ENCODE measurements at regions not wholly inside any gene's neighbourhood (a gene's known extent, or its start where the extent isn't known, plus 50 kb on each side); places are given as distances from the start of the nearest gene placed in this dataset.
A peak's percentile ranks its signal among the peaks of the same experiment; 100 is the strongest.
"Not testable (repeated sequence)": the region's sequence is repeated elsewhere in the genome, so short reads cannot be mapped to it uniquely, and the experiment has no call there.

DNA sequence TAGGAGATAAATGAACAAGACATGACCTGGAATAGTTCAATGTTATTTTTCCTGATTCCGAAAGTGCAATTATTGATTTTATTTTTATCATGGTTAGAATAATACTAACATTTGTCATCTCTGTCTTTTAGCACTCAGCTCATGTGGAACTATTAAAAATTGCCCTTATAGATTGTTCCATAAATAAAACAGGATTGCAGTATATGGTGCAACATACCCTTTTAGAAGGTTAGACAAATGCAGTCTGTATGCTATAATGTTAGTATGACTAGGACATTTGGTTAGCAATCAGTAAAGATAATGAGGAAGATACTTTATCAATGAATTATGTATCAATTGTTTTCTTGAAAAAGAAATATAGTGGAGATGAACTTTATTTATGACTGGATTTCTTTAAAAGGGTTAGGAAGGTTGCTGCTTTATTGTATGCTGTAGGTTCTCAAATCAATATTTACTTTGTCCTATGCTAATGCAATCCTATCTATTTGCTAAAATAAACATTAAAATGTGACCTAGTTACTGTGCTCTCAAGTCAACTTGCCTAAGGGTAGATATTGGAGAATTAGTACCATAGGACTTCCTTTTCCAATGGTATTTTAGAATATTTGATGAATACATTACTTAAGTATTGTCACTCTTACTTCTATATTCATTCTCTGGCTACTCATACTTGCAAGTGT is 348.9 kb upstream of the ISL1 start:
- DNase-seq: peak in 1 of 3 experiments; percentile 42

DNA sequence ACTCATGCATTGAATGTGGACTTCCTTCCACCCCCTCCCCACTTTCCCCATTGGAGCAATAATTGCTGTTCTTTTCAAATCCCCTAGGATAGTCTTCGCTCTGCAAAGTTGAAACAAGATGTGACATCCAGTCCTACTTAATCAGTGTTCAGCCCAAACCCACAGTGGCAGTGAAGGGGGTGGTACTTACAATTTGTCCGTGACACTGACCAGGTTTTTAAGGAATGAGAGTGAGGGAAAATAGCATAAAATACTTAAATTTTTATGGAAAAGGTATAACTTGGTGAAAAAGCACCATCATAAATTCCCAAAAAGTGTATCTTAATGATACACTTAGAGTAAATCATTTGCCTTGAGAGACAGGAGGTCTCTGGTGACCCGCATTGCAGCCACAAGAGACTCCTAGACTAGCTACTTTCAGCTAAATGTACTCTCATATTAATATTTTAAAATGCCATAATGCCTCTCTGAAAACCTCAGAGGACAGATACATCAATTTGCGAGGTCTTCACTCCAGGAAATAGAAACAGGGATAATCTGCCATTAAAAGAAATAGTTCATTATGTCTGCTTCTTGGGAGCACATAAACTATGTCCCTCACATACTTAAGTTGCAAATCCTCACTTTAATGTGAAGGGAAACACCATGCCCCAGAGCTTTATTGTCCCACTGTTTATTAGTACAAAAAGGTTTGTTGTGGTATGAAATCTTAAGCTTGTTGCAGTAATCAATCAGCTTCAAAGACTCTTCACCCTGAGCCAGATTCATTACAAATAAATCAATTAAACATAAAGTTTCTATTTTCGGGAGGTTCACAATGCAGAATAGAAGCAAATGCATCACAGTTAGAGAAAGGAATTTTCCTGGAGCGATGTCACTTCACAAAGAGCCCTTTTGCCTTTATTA is 343.6 kb upstream of the ISL1 start:
- DNase-seq: peak in 2 of 3 experiments; percentile 1 to 24

DNA sequence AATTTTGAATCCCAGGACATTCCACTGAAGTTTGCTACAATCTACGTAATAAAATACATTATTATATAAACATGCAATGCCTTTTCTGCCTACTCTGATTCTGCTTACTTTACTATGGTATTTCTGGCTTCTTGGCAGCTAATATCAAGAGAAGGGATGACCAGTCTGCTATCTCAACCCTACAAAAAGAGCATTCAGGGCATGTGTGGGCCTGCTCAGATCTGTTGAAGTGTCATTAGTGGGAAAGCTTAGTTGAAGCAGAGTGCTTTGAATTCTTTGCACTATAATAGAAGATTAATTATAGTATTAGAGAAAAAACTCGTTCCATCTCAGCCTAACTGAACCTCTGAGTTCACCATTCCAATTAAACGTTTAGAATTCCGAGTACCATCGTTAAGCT is 339.5 kb upstream of the ISL1 start:
- DNase-seq: peak; percentile 8 to 76 (median 23)

DNA sequence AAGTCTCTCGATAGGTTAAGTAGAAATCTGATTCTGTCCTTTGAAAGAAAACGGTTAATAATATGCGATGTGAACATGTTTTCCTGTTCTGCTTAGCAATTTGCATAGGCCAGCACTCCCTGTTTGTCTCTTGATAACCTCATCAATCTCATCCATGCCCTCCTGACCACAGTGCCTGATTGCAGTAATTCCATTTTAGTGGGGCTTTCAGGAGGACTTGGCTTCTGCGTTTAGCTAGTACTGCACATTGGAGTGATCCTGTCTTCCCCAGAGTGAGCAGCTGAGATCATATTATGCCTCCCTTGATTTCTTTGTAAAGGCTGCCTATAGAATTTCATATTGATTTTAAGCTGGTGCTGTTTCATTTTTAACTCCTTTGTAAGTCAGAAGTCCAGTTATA is 335.9 kb upstream of the ISL1 start:
- peak in 1 of 3 experiments; percentile 10 for DNase-seq

DNA sequence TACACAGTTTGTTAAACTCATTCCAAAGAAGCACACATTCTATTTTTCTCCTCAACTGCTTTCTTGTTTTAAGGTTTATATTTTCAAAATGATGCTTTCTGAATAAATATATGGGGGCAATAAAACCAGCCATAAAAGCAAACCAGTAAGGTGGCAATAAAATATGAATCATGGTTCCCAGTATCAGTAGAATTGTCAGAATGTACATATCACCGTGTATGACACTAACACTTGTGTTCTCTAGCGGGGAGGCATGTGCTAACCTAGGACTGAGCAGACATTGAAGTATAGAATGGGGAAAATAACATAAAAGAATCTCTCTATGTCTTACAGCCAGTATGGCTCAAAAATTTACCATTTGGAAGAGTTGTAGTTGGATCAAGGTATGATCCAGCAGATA is 329.9 kb upstream of the ISL1 start:
- DNase-seq: no peak

DNA sequence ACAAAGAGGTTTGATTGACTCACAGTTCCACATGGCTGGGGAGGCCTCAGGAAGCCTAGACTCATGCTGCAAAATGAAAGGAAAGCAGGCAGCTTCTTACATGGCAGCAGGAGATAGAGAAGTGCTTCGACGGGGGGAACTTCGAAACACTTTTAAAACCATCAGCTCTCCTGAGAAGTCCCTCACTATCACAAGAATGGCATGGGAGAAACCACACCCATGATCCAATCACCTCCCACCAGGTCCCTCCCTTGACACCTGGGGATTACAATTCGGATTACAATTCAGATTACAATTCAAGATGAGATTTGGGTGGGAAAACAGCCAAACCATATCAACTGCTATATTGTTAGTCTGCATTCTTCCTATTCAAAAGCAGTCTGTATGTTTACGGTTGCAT is 322.3 kb upstream of the ISL1 start:
- peak in 1 of 3 experiments; percentile 52 for DNase-seq

DNA sequence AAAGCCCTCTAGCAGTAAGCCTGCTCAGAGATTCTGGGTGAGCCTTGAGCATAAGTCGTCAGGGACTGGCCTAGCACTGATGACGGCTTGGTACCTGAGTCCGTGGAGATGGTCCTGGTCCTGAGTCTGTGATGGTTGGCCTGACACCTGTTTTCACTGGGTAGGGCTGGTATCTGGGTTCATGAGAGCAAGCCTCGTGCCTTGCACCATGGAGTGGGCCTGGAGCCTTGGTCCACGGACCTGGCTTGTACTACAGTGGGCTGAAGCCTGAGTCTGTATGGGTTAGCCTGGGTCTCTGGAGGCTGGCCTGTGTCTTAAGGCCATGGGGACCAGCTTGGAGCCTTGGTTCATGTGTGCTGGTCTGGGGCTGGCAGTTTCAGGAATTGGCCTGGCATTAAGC is 310.3 kb upstream of the ISL1 start:
- no peak for DNase-seq

DNA sequence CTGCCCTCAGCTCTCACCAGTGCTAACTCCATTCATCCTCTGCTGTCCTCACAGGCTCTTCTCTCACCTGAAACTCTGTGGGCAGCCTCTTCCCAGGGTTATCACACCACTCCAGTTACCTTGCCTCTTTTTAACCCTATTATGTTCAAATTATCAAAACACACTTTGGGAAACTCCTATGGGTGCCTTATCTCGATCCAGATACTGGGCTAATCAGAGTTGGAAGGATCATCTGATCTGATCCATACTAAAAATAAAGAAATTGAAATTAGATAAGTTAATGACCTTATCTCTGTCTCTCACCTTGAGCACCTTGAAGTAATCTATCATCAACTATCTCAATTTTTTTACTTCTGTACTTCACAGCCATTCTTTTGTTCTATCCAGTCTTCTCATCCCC is 300.5 kb upstream of the ISL1 start:
- DNase-seq: no peak

DNA sequence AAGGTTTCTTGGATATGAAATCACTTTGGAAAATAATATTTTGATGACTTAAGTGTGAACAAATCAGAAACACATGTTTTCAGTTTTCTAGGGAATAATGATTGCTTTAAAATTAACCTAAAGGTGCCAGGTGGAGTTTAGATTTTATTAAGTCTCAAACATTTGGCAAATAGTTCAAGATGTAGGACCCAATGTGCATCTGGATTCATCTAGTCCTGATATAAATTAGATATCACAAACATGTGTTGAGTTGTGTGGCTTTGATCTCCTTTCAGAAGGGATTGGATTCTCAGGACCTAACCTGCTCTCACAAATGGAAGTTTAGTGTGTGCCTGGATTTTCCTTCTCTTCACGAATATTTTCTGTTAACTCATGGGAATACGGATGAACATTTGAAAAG is 291.4 kb upstream of the ISL1 start:
- no peak for DNase-seq

DNA sequence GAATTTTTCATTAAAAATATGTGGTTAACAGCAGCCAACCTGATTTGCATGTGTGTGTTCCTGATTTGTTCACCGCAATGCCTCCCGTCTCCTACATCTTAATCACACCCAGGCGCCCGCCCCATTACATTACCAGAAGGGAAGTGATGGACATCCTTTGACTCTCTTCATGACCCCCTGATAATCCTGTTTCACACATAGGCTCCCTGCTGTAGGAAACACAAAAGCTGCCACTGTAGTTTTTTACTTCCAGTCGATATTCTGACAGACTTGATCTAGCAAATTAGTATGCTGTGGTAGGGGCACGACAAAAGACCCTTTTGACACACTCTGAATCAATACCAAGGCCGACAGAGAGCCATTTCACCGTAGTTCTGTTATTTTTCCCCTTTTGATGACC is 287.8 kb upstream of the ISL1 start:
- DNase-seq: no peak

DNA sequence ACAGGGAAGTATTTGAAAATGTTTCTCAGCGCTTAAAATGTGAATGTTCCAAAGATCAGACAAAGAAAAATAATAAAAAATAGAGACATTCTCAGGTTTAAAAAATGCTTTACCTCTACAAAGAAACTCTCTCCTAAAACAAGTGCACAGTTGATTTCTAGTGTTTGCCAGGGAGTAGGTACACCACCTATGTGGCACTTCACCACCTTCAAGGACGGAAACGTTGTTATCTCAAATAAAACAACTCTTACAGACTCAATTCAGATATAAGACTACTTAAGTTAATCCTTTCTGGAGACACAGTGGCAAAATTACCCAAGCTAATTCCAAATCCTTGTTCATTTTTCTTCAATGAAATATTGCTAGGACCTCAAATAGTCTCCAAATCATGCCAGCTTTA is 286.4 kb upstream of the ISL1 start:
- DNase-seq: no peak

DNA sequence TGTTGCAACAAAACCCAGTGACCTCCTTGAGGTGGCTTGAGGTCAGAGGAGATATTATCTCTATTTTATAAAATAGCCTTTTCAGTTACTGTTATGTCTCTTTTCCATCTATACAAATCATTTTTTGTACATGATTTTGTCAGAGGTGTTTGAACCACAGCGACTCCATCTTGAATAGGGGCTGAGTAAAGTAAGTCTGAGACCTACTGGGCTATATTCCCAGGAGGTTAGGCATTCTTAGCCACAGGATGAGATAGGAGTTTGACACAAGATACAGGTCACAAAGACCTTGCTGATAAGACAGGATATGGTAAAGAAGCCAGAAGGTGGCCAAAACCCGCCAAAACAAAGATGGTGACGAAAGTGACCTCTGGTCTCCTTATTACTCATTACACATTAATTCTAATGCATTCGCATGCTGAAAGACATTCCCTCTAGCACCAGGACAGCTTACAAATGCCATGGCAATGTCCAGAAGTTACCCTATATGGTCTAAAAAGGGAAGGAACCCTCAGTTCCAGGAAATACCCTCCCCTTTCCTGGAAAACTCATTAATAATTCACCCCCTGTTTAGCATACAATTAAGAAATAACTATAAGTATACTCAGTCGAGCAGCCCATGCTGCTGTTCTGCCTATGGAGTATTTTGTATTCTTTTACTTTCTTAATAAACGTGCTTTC is 283.9 kb upstream of the ISL1 start:
- no peak for DNase-seq

DNA sequence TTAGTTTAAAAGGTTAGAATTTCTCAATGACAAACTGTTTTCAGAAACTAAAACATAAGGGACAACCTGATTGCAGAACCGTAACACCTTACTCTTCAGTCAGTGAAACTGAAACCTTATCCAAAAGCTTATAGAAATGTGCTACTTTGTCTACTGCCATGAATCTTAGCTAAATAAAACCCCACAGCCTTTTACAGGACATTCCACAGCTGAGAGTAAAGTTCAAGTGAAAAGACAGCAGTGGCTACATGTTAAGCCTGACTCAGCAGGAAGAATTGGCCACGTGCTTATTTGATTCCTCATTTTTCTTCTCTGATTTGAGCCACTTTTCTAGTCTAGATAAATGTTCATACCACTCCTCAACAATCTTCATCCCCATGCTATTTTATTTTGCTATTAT is 278.7 kb upstream of the ISL1 start:
- DNase-seq: no peak

DNA sequence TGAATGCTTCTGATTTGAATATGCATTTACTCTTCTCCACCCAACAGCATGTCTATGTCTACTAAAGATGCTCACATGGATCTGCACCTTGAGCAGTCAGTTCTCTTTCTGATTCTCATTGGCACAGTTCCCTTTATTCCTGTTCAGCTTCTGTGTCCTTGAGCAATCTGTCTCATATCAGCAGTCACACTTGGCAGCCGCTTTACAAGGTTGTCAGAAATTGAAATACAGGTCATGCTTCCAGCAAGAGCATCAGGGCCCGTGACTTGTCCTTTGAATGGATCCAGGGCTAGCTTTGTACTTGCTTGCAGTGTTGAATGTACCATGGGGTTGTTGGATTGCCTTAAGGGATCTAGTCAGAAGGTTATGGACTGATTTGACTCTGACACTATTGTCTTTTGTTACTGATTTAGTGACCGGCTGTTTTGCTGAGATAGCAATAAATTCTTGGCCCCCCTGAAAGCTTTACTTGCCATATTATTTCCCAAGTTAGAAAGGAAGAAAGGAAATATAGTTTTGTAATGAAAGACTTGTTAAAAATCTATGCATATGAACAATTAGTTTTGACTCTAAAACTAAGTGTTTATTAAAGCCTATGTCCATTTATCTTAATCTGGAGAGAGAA is 273.4 kb upstream of the ISL1 start:
- DNase-seq: no peak

DNA sequence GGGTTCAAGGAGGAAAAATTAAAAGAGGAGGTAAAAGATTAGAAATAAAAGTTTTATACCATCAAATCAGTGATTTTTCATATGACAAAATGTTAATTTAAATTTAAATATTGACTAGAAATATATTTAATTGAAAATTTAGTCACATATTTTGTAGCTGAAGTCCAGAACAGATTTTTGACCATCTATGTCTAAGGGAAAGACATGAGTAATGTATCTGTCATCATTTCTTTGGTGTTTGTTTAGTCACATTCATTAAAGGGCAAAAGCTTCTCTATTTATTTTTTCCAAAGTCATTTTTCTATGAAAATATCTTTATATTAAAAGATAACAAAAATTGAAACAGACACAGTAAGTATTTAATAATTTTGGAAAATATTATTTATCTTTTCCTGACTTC is 252.0 kb upstream of the ISL1 start:
- no peak for DNase-seq

DNA sequence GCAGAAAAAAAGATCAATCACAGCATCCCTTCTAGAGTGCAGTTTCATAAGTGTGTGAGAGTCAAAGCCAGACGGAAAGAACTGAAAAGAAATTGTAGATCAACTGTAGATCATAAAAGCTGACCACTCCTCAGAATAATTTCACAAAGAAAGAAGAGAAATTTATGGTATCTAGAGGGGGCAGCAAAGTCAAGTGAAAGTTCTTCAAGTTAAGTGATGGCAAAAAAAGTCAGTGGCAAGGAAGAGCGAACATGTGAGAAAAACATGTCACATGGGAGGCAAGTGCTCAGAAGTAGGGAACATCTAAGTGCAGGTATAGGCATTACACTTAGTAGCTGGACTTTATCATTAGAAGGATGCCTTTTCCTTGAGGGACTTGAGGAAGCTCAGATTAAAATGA is 245.1 kb upstream of the ISL1 start:
- DNase-seq: peak in 1 of 3 experiments; percentile 8

DNA sequence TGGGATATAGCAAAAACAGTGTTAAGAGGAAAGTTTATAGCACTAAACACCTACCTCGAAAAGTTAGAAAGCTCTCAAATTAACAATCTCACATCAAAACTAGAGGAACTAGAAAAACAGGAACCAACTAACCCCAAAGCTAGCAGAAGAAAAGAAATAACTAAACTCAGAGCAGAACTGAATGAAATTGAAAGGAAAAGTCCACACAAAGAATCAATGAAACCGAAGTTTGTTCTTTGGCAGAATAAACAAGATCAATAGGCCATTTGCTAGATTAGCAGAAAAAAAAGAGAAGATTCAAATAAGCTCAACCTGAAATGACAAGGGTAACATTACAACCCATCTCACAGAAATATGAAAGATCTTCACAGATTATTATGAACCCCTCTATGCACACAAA is 234.8 kb upstream of the ISL1 start:
- no peak for DNase-seq

DNA sequence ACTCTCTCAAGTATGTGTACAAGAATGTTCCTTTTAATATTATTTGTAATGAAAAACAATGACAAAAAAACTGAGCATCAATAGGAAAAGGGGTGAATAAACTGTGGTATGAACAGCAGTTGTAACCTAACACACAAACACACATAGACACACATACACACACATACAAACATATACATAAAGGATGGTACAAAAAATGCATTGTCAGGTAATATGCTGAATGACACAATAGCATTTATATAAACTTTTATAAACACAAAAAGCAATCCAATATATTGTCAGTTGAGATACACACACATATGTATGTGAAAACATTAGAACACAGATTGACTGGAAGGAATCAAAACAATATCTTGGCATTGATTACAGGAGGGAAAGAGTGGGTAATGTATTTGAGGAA is 227.0 kb upstream of the ISL1 start:
- DNase-seq: no peak

DNA sequence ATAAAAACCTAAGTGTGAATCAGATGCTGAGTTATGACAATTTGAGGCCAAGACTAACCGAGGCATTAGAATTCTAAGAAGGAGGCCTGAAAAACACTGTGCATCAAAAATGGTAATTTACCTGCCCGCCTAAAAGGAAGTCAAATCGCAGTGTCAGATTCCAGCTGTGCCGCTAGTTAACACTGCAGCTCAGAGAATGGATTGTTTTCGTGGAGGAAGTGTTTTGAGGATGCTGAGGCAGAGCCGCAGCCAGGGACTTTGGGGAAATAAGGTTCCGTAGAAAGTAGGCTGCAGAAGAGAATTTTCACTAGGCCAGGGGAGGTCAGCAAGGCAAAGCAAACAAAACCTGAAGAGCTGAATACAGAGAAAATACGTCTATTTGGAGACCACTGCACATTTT is 226.4 kb upstream of the ISL1 start:
- DNase-seq: no peak

DNA sequence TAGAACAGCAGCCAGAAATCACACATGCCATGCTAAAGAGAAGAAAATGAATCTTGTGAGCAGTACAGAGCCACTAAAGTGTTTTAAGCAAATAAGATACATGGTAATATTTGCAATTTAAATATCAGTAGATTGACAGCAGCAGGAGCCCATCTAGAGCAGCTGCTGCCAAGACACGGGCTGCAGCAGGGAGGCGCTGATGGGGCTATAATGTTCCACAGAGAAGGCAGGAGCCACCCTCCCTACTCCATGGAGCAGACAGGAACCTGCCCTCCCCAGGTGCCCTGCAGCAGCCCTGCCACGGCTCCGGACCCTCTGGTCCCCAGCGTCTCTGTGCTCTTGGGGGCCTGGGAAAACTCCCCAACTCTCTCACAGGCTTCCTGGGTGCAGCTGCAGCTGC is 224.1 kb upstream of the ISL1 start:
- no peak for DNase-seq

DNA sequence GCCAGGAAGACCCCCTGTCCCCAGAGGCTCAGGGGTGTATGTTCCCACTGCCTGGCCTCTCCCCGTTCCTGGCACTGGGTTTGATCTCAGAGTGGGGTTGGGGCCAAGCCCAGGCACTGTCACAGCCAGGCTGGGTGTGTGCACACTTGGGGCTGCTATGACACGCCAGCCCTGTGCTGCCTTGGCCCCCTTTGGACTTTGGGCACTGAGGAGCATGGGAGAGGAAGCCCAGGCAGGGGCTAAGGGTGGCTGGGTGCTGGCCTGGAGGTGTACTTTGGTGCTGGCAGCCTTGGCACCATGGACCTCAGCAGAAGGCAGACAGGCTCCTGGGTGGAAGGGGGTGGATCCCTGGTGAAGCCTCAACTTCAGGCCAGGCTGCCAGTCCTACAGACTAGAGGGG is 223.6 kb upstream of the ISL1 start:
- DNase-seq: no peak

DNA sequence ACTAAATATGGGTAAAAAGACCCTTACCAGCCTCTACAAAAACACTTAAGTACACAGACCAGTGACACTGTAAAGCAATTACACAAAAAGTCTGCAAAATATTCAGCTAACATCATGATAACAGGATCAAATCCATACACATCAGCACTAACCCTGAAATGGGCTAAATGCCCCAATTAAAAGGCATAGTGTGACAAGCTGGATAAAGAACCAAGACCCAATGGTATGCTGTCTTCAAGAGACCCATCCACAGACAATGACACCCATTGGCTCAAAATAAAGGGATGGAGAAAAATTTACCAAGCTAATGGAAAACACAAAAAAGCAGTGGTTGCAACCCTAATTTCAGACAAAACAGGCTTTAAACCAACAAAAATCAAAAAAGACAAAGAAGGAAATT is 221.0 kb upstream of the ISL1 start:
- no peak for DNase-seq

DNA sequence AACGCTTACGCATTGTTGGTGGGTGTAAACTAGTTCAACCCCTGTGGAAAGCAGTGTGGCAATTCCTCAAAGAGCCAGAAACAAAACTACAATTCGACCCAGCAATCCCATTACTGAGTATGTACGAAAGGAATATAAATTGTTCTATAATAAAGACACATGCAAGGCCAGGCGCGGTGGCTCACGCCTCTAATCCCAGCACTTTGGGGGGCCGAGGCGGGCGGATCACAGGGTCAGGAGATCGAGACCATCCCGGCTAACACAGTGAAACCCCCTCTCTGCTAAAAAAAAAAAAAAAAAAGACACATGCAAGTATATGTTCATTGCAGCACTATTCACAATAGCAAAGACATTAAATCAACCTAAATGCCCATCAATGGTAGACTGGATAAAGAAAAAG is 217.6 kb upstream of the ISL1 start:
- DNase-seq: not testable (repeated sequence)
